ENCODE measurements at regions not wholly inside any gene's neighbourhood (a gene's known extent, or its start where the extent isn't known, plus 50 kb on each side); places are given as distances from the start of the nearest gene placed in this dataset.

- TF ChIP-seq, protein P1, sequence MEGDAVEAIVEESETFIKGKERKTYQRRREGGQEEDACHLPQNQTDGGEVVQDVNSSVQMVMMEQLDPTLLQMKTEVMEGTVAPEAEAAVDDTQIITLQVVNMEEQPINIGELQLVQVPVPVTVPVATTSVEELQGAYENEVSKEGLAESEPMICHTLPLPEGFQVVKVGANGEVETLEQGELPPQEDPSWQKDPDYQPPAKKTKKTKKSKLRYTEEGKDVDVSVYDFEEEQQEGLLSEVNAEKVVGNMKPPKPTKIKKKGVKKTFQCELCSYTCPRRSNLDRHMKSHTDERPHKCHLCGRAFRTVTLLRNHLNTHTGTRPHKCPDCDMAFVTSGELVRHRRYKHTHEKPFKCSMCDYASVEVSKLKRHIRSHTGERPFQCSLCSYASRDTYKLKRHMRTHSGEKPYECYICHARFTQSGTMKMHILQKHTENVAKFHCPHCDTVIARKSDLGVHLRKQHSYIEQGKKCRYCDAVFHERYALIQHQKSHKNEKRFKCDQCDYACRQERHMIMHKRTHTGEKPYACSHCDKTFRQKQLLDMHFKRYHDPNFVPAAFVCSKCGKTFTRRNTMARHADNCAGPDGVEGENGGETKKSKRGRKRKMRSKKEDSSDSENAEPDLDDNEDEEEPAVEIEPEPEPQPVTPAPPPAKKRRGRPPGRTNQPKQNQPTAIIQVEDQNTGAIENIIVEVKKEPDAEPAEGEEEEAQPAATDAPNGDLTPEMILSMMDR (conservative IDR thresholded peaks at IDR 0.05) = no peak
- no peak for TF ChIP-seq EZH2 (IDR thresholded peaks at IDR 0.05; ENCODE audit: low read depth)
These were observed 270.5 kb downstream of the BRINP2 start for GRCh38 chr1:177441281-177441680.

Data from PC-9 (cell line).